DMS153 (cell line): ENCODE measurements at regions not wholly inside any gene's neighbourhood (a gene's known extent, or its start where the extent isn't known, plus 50 kb on each side); places are given as distances from the start of the nearest gene placed in this dataset.
"Not testable (repeated sequence)": the region's sequence is repeated elsewhere in the genome, so short reads cannot be mapped to it uniquely, and the experiment has no call there.

Experiments
- DNase-seq: peaks from one replicate; lab custom pipeline; 2025; lab: John Stamatoyannopoulos, UW

DNA sequence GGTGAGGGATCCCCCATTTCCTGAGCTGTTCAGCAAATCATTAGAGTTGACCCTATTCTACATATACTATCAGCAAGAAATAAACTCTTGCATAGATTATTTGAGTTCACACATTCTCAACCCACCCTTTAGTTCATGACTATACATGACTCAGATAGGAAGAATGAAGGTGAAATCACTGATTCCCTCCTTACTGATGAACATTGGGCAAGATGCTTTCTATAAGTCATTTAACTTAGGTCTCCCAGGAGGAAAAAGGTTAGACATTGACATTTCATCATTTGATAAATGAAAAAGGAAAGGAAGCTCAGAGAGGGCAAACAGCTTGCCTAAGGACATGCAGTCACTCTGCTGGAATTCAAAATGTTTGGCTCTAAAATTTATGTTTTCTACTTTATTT lies 408.0 kb downstream of the TMEM182 start:
- no peak for DNase-seq

DNA sequence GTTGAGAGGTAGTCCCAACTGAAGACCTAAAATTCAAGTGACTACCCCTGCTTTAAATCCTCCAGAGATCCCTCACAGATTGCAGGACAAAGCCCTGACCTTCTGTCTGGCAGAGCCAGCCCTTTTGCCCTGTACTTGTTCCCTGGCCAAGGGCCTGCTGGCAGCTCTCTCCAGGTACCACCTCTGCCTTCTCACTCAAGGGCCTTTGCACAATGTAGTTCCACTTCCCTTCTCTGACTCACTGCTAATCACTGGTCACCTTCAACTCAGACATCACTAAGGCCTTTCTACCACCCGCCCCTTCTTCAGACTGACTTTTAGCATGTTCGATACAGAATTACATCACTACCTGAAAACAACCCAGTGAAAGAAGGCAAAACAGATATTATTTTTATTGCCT lies 411.0 kb downstream of the TMEM182 start:
- DNase-seq: no peak

DNA sequence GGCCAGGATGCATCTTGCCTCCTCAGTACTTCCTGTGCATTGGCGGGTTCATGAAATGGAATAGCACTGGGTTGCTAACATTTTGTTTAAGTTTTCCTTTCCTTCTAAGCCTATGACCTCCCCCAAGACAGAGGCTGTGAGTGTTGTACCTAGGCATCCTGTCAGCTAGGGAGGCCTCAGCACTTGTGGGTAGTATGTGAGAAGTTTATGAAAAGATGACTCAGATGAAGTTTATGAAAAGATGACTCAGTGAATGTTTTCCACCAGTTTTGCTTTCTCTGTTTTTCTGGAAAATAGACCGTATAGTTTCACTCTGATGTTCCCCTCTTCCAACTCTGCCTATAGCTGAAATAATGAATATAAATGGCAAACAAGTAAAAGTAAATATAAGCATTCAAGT lies 412.9 kb downstream of the TMEM182 start:
- no peak for DNase-seq

DNA sequence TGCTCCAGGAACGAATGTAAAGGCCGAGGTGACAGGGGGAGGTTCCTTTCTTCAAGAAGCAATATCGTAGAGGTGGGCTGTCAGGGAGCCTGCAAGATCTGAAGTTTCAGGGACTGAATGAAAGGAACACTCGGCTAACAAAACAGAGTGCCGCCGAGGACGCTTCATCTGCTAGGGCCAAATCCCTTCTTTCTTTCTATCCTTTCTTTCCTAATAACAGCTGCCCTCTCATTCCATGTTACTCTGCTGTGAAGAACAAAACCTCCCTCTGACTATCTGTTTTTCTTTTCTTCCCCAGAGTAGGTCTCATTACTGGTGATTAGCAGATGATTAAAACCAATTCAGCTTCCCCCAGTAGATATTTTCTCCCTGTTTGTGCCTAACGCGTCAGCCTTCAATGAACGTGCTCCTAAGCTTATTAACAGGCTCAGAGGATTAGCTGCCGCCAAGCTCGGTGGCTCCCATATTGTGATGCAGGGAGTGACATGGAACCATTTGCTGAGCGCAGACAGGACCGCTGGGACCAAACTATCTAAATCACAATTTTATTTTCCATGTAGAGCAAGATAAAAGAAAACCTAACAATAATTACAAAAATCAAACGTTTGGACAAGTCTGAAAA lies 414.6 kb downstream of the TMEM182 start:
- DNase-seq: no peak

DNA sequence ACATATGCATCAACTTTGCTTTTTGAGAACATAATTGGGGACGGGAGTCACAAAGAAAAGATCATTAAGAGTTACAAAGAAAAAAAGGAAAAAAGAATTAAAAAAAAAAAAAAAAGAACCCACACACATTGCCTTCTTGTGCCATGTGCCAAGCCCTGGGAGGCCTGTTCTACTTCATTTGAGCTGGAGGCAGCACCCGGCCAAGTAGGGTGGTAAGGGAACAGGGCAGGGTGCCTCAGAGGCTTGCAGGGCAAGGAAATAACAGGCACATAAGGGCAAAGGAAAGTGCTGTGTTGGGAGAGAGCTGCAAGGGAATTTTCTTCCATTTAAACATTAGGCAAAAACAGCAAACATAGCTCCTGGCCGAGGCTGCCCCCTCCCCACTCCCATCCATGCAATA lies 418.0 kb downstream of the TMEM182 start:
- no peak for DNase-seq

DNA sequence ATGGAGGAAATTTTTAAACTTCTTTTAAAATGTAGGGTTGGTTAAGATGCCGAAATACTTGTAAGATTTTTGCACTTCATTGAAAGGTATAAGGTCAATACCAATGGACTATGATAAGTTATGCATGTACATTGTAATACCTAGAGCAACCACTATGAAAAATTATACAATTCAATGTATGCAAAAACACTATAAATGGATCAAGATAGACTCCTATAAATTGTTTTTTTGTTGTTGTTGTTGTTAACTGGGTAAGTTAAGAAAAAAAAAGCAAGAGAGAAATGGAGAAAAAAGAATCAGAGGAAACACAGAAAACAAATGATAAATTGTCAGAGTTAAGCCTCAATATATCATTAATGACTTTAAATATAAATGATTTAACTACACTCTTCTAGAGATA lies 421.2 kb downstream of the TMEM182 start:
- no peak for DNase-seq

DNA sequence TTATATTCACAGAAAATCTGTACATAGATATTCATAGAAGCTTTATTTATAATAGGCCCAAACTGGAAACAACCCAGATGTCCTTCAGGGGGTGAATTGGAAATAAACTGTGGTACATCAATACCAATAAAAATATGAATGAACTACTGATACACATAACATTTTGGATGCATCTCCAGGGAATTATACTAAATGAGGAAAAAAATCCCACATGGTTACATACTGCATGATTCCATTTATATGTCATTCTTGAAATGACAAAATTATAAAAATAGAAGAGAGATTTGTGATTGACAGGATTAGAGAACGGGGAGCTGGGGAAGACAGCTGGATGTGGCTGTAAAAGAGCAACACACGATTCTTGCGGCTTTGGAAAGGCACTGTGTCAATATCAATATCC lies 435.0 kb downstream of the TMEM182 start:
- DNase-seq: no peak

DNA sequence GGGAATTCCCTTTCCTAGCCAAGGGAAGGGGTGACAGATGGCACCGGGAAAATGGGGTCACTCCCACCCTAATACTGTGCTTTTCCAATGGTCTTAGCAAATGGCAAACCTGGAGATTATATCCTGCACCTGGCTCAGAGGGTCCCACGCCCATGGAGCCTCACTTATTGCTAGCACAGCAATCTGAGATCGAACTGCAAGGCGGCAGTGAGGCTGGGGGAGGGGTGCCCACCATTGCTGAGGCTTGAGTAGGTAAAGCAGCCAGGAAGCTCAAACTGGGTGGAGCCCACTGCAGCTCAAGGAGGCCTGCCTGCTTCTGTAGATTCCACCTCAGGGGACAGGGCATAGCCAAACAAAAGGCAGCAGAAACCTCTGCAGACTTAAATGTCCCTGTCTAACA lies 438.9 kb downstream of the TMEM182 start:
- not testable (repeated sequence) for DNase-seq

DNA sequence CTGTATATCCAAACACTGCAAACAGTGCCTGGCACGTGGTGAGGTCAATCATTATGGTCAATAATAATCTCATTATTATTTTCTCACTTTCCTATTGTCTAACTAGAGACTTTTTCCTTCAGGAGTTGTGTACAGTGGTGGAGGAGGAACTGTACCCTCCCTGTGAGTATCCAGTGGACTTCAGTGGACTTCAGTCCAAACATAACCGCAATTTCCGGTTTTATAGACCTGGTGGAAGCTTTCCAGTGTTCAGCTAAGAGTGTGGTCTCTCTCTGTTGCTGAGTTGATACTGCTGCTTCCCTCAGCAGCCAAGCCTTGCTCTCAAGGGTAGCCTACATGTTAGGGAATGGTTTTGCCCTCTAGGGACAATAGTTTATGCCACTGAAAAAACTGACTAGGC lies 447.1 kb downstream of the TMEM182 start:
- no peak for DNase-seq

DNA sequence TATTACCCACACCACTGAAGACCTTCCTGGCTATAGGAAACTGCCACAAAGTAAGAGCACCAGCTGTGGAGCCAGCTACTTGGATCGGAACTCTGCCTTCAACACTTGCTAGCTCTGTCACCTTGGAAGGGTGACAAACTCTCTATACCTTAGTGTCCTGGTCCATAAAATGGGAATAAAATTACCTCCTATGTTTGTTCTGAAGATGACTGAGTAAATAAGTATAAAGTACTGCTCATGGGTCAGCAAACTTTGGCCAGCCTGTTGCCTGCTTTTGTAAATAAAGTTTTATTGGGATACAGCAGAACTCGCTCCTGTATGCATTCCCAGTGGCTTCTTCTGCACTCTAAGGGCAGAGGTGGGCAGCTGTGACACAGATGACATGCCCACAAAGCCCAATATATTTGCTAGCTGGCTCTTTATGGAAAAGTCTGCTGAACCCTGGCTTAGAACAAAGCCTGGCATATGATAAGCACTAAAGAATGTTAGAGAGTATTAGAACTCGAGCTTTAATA lies 451.3 kb downstream of the TMEM182 start:
- DNase-seq: no peak

DNA sequence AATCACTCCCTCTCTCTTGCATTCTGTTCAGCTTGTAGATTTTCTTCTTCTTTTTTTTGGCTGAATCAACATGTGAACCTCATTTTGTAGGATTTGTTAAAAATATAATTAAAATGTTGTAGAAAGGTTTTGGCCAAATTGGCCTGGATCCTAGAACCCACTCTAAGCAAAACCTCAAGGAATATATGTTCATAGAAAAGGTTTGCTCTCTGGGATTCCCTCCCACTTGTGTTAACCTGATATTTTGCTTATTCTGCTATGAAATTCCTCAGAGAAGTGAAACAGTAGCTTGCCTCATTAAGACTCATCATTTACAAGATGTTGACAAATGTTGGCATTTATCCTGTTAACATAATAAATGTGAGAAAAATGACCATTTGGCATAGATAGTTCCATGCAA lies 456.7 kb downstream of the TMEM182 start:
- DNase-seq: no peak

DNA sequence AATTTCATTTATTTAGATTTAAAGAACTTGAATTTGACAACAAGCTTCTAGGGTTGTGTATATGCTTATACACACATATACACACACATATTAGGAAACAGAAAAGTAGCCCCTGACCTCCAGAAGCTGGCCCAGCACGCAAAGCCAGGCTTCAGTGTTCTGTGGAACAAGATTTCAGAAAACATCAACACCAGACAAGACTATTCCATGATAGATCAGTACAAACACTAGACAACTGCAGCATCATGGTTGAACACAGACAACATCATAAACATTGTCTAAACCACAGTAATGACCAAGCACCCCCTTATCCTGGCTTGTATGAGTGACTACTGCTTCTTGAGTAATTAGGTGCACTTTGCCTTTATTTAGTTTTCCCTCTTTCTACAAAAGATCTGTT lies 457.6 kb downstream of the TMEM182 start:
- DNase-seq: no peak

DNA sequence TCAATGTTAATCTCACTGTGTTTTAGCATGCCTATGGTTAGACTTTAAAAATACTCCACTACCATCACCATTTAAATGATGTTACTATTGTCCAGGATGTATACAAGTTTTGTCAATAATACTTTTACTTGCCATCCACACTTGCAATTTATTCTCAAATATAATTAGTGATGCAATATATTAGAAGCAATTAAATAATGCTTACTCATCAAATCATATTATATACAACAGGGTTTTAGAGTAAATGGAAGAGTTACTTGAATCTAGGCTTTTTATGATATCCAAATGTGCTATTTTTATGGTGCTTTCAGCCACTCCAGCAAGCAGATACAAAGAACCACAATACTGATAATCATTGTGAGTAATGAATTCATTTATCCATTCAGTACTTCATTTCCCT lies 461.1 kb downstream of the TMEM182 start:
- DNase-seq: no peak

DNA sequence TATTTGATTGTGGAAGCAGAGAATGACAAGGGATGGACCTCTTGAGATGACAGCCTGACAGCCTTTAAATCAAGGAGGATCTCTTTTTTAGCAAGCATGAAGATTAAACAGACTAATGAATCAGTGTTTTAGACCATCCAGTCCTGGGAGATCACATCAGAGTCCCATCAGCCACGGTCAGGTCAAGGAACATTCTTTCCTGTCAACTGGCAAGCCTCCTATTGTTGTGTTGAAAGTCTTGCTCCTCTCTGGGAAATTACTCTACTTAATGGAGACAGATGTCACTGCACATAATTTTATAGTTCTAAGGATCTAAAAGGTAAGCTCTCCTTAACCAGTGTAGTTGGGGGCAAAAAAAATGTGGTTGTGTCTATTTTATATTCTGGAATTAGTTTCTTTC lies 469.0 kb downstream of the TMEM182 start:
- no peak for DNase-seq

DNA sequence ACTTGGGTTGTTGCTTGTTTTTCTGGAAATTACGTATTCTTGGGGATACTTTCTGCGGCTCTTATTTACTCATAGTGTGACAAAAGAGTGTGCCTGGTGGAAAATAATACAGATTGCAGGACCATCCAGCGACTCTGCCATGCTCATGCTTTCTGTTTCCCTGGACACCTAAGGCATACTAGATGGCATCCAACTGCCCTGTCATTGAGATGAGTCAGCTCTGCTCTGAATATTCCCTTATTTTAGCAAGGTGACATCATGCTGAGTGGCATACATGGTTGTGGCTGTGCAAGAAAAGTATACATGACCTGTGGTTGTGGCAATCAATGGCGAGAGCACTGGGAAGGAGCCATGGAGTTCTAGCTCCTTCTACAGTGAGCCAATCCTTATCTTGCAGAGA lies 471.0 kb downstream of the TMEM182 start:
- no peak for DNase-seq

DNA sequence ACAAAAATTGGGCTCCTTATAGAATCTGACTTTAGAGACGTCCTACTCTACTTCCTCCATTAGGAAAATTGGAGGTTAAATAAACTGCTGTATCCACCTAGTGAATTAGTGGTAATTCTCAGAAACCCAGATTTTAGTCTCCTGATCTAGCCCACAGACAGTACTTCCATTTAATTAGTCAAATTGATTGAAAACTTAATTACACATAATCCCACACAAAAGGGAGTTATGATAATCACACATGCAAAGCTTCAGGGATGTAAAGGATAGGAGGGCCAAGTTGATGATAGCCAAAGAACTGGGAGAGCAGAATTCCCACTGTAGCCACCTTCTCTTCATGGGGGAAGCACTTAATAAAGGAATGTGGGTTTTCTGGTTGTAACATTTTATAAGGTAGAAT lies 471.9 kb downstream of the TMEM182 start:
- DNase-seq: no peak

DNA sequence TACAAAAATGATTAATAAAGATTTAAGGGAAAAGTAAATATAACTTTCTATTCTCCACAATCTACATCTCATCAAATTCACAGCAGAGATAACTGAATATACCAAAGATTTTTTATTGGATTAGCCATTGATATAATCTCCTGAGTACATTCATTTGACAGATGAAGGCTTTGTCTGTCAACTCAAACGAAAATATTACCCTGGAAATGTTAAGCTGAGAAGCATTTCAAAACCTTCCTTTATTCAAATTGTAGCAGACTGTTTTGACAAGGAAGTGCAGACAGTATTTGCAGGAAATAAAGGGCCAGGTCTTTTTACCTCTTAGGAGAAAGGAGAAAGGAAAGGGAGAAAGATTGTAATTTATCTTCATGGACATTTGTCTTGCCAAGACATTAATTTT lies 473.5 kb downstream of the TMEM182 start:
- DNase-seq: no peak

DNA sequence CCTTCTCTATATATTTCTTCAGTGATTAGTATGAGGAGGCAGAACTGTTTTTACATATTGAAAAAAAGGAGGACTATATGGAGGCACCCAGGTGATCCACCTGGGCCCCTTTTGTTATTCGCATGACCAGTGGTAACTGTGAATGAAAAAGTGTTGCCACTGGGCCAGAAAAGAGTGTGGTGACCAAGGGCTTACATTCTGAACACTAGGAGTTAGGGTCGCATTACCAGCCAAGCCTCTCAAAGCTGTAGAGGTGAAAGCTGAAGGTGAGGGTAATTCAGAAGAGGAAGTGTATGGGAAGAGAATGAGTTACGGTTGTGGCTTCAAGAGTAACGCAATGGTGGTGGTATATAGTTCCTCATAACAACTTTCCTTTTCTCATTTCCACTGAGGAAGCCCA lies 487.6 kb downstream of the TMEM182 start:
- no peak for DNase-seq

DNA sequence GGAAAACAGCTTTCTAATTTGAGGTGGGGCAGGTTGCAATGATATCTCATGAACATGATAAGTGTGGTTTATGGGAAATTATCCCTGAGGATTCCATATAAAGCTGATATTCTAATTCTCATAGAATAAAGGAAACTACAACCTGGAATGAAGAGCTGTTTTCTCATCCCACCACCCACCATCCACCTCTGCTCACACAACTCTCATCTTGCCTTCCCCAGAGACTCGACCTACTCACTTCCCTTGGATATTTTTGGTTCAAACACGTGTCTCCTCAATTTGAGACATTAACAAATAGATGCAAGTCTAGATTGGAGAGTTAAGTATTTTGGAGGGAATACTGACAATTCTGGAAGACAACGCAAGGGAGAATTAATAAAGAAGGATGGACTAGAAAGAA lies 490.9 kb downstream of the TMEM182 start:
- DNase-seq: no peak

DNA sequence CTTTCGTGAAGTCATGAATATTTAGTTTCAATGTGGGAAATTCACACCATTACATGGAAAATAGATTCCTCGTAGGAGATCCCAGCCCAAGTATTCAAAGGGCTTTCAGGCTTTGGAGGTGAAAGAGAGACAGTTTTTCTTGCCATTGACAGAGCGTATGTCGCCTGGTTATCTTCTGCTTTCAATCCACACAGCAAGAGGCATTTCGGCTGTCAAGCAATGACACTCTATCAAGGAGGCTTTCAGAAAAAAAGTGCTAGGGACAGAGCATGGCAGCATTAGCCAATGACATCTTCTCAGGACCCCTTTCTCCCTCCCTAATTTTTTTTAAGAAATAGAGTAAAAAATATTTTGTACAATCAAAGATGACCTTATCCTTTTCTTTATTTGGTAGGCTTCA lies 492.8 kb downstream of the TMEM182 start:
- DNase-seq: no peak

DNA sequence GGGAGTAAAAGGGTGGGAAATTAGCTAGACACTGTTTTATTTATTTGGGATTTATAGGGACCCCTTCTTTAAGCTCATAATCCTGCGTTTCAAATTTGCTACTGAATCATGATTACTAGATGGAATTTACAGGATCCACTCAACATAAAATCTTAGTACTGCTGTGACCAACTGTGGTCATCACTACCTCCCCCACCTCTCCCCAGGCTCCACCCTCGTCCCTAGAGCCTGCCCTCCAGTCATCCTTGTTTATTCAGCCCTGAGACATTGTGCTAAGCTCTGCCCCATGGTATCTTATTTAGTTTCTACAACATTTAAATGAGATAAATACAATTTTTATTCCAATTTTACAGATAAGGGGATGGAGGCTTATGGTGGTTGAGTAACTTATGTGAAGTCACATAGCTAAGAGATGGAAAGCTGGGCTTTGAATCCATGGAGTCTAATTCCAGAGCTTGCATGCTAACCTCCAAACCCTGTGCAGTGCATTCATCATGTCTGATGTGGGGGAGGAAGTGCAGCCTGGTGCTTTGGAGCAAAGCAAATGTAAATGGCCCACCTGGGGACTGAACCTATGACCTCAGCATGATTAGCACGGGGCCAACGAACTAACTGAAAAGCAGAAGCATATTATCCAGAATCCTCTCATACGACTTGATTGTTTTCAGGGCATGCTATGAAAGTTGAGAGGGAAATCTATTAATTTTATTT lies 502.4 kb downstream of the TMEM182 start:
- DNase-seq: no peak

DNA sequence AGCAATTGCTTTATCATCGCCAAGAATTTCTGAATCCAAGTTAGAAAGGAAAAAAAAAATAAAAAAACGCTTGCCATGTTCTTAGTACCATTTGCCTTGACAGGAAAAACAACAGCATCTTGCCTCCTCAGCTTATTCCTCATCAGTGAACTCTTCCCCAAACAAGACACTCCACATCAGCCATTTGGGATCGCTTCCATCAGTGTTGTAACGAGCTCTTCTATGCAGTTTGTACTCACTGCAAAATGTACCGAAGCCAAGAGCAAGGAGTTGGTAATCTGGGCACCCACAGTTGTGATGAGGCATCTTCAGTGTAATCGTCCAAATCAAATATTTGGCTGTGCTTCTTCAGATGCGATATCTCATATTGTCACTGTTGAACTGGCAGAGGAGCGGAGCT lies 503.7 kb downstream of the TMEM182 start:
- DNase-seq: no peak

DNA sequence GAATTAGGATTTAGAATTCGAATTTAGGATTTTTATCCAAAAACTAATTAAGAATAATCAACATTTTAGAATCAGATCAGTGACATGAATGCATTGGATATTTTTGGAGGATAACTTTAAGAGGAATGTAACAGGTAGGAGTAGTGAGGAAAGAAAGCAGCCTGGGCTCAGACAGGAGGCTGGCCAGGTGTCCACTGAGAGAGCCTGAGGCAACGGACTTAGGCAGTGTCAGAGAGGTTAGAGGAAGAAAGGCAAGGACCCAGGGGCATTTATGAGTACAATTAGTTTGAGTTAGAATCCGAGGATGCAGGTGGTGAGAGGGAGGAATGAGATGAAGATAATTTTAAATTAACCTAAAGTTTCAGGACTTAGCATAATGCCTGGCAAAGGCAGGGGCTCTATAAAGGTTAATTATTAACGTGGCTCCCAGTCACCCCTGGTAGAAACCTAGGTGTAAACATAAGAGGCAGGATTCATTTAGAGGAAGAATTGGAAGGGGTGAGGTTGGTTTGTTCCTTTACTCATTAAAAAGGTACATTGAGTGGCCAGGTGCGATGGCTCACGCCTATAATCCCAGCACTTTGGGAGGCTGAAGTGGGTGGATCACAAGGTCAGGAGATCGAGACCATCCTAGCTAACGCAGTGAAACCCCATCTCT lies 507.1 kb downstream of the TMEM182 start:
- no peak for DNase-seq
